Hindlimb muscle (tissue), 1 donor: ENCODE measurements at regions not wholly inside any gene's neighbourhood (a gene's known extent, or its start where the extent isn't known, plus 50 kb on each side); places are given as distances from the start of the nearest gene placed in this dataset.
"Not testable (repeated sequence)": the region's sequence is repeated elsewhere in the genome, so short reads cannot be mapped to it uniquely, and the experiment has no call there.

Experiments
- DNase-seq: peaks from one replicate; pipeline ENCODE4 v3.0.0-alpha.2; 2013

DNA sequence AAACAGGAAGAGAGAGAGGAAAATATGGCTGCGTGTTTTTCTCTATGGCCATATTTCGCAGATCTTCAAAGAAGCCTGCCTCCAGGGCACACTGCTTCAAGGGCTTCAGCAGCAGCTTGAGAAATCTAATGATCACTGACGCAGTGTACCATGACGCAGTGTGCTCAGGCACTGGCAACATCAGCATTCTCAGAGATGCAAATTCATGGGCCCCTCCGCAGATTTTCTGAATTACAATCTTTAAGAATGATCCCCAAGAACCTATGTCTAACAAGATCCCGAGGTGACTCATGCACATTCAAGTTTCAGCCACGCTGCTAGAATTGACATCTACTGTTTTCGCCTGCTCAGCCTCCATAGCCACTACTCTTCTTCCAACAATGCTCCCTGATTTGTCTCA, 143.9 kb upstream of the ZNF366 start:
- no peak for DNase-seq

DNA sequence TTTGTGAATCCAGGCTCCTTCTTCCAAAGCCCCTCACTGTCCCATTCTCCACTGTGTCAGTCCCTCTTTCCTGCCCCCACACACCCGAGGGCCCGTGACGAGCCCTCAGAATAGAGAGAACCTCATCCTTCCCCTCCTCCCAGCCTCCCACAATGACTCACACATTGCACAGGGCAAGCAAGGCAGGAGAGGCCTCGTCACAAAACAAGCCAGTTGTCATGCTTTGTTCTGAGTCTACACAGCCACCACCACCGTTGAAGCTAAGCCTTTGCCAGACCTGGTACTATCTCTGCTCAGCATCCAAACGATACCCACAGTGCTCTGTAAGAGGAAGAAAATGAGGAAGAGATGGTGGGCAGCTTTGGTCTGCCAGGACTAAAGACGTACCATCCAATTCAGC, 142.2 kb upstream of the ZNF366 start:
- no peak for DNase-seq

DNA sequence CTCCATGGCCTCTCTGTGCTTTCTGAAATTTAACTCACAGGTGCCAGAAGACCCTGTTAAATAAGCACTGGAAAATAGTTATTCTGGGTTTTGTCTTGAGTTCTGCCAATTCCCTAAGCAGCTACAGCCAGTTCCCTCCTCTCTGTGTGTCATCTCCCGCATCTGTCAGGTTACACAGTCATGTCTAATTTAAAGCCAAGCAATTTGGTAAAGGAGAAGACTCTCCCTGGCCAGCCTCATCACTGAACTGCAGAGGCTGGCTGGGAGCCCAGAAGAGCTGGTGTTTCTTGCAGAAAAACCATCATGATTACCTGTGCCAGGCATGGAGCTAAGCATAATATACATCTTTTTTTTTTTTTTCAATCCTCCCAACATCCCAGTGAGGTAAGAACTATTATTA, 141.3 kb upstream of the ZNF366 start:
- DNase-seq, result peak; percentile 59

DNA sequence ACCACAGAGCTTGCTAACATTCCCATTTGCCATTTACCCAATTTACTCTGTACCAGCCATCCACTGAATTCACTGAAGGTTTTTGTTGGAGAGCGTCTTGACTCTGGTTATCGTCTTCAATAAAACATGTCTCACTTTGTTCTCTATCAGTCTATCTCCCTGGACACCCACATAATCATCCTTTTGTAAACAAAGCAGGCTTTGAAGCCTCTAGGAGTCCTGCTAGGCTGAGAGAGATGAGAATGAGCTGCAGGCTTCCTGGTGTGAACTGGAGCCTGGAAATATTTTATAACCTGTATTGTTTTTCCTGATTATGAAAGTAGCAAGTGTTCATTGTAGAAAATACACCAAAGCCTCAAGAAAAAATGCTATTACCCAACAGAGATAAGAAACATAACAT, 140.6 kb upstream of the ZNF366 start:
- DNase-seq, result no peak

DNA sequence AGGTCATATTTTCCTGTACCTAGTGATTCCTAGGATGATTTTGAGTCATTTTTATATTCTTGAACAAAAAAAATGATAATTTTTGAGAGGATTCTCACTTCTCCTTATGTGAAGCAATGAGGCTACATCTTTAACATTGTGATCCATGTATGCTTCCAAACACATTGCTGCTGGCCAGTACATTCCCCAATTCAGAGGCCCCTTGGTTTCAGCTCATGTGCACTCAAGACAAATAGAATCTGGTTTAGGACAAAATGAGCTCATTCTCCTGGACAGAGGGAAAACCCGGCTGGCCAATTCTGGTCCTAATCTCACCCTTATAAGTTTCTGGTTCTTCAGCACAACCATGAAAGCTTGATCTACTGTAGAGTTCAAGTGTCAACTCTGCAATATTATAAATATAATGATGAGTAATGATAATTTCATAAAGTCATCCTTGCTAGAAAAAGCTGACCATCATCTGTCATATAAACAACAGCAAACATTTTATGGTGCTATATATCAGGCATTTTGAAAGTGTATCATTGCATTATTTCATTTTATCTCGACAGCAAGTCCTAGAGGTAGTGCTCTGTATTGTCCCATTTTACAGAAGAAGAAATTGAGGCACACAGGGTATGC, 139.1 kb upstream of the ZNF366 start:
- DNase-seq, result no peak

DNA sequence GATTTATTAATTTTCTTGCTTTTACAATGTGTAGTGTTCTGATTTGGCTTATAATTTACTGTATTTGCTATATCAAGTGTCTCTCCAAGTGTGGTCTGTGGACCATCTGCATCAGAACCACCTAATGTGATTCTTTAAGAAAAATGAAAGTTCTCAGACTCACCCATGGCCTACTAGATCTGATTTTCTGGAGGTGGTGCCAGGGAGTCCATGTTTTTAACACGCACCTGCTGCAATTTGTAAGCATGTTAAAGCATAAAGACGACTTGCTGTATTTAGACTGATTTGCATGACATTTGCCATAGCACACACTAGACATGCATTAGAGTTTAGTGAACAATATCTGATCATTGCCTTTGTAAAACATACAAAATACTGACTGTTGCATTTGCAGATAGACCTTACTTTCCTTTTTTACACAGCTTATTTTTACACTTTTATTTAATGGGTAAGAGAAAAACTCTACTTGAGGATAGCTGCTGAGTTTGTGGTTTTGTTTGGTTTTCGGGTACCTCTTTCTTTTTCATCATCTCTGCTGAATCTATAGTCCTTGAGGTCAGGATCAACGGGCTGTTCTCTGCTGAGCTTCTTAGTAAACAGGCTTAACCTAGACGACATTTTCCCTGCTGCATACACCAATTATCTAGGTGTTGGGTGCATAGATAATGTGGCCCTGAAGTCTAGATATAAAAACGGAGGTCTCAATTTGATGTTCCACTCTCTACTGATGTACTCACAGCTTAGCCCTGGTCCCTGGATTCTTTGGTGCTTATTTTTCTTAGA, 138.0 kb upstream of the ZNF366 start:
- no peak for DNase-seq

DNA sequence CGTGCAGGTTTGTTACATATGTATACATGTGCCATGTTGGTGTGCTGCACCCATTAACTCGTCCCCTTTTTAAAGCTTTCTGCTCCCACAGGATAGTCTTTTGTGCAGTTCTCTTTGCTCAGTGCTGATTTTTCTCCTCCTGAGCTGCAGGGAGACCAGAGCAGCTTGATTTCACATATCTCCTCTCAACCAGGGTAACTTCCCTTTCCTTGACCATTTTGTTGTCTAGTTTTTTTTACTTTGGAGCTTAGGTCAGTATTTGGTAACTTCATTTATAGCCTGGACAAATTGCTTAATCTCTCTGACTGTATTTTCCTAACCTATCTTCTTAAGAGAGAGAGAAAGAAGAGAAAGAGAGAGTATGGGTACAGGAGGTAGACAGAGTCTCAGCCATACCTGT, 137.1 kb upstream of the ZNF366 start:
- DNase-seq, result no peak

DNA sequence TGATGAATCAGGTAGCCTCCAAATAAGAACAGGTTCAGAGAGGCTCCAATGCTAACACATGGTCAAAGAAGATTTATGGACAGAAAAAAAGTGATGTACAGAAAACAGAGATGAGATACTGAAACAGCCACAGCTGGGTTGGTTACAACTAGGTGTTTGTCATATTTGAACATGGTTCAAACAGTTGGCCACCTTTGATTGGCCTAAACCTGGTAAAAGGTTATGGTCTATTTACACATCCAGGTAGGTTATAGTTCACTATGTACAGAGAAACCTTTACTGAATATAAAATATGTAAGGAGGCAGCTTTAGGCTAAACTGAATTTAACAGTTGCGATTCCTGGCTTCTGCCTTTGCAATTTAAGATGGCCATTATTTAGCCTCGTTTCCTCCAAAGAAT, 134.0 kb upstream of the ZNF366 start:
- no peak for DNase-seq

DNA sequence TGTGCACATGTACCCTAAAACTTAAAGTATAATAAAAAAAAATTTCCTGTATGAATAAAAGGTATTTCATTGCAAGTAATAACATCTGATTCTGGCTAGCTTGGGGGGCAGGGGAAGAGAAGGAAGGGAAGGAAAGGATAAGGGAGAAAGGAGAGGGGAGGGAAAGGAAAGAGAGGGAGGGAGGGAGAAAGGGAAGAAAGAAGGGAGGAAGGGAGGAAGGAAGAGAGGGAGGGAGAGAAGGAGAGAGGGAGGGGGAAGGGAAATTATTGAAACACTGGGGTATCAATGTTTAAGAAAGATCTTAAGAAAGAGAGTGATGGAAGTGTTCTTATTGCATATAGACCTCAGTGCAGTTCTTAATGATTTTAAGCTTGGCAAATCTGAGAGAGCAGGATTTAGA, 129.8 kb upstream of the ZNF366 start:
- DNase-seq, result no peak

DNA sequence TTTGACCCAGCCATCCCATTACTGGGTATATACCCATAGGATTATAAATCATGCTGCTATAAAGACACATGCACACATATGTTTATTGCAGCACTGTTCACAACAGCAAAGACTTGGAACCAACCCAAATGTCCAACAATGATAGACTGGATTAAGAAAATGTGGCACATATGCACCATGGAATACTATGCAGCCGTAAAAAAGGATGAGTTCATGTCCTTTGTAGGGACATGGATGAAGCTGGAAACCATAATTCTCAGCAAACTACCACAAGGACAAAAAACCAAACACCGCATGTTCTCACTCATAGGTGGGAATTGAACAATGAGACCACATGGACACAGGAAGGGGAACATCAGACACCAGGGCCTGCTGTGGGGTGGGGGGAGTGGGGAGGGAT, 129.4 kb upstream of the ZNF366 start:
- not testable (repeated sequence) for DNase-seq

DNA sequence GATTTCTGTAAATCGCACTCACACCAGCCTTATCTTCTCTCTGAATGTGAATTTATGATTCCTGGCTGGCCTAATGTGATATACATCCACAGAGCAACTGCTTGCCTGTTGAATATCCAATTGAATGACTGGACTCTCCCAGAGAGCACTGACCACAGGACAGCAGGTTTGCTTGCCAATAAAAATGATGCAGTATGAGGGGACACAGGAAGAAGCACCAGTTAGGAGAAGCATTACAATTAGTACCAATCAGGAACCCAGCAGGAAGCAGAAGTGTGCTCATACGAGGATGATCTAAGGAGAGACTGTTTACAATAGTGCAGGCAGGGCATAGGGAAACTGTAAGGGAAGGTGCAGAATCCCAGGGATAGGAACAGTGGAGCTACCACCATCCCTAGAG, 127.2 kb upstream of the ZNF366 start:
- no peak for DNase-seq

DNA sequence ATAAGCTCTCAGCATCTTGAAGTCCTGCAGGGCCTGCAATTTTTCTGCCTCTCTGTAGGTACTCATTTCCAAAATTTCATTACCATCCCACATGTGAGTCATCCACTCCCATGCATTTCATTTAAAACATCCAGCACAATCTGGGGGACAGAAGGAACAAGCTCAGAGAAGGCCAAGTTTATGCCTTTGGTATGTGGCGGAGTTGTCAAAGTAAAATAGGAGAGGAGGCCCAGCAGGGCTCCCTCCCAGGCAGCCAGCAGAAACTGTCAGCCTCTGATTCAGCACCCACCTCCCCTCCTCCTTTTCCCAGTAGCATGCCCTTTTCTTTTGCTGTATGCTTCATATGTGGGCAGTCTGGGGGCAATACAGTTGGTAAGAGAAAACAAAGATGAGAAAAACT, 126.4 kb upstream of the ZNF366 start:
- DNase-seq, result no peak

DNA sequence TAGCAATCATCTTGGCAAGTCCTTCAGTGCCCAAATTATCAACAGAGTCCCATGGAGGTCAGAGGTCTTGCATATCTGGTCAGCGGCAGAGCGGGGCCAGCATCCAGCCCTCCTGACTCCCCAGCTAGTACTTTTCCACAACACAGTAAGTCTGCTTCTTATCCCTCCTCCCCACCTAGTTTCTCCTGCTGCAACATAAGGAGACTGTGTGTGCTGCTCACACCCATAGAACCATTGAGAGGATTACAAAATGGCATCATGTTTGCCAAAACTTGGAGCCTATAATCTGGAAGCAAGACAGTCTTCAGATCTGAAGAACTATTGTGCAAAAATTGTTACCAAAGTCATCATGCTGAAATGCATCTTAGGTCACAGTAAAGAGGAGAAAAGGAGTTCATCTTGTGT, 125.8 kb upstream of the ZNF366 start:
- DNase-seq, result no peak

DNA sequence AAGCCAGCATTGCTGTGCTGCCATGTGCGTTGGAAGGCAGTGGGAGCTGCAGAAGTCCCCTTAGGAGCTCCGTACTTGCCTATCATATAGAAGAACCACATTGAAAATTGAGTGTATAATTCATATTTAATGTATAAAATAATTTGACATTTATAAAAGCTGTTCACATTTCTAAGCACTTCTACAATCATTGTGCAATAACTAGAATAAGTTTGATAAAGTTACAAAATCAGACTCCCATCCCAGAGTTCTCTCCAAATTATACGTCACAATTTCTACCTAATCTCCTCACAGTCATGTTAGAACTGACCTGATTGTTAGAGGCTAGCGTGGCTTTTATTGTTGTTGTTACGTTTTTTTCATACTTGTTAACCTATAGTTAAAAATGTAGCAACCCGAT, 123.5 kb upstream of the ZNF366 start:
- no peak for DNase-seq

DNA sequence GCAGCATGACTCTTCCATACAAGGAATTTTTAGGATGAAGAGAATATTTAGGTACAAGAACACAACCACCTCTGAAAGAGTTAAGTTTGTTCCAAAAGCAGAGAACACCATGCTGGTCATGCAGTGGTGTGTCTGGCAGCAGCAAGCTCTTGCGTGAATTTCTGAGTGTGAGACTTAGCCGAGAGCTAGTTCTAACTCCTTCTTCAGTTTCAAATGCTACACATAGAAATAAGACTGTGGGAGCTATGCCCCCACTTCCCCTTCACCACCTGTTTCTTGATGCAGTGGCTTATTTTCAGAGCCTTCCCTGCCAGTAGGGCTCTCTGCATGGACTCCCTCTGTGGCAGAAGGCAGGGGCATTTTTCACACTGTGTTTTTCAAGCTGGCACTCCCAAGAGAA, 122.9 kb upstream of the ZNF366 start:
- DNase-seq, result no peak

DNA sequence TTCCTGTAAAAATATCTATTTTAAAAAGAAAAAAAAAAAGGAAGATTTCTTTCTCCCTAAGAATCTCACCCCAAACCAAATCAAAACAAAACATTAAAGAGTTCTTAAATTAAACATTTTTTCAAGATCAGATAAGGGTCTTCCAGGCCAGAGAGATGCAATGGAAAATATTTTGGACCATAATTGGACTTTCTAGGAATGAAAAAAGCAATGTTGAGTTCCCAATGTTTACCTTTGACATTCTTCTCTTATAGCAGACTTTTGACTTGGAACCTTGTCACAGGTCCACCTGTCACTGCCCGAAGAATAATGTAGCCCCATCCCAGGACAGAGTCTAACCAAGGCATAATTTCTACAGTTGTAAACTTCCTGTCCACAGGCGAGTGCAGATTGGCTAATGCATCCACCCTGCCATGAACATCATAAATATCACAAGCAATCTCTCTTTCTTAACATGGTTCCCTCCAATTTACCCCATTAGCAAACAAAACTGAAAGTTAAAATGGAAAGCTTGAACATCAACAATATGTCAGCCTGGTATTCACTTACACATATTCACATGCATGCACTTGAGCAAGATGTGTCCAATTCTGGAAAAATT, 121.7 kb upstream of the ZNF366 start:
- no peak for DNase-seq

DNA sequence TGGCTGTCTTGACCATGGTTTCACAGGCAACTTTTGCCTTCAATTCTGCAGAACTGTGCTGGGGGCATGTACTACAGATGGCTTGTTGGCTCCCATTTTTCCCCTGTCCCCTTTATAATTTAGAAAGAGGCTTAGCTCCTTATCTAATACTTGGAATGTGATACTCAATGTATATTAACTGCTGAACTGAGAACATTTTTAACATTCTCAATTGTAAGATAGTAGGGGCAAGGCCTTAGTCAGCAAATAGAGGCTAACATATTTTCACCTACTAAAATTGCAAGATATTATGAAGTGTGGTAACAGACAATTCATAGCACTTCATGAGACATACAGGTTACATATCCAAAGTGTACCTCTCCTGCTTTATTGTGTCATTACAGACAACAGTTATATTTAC, 118.1 kb upstream of the ZNF366 start:
- no peak for DNase-seq

DNA sequence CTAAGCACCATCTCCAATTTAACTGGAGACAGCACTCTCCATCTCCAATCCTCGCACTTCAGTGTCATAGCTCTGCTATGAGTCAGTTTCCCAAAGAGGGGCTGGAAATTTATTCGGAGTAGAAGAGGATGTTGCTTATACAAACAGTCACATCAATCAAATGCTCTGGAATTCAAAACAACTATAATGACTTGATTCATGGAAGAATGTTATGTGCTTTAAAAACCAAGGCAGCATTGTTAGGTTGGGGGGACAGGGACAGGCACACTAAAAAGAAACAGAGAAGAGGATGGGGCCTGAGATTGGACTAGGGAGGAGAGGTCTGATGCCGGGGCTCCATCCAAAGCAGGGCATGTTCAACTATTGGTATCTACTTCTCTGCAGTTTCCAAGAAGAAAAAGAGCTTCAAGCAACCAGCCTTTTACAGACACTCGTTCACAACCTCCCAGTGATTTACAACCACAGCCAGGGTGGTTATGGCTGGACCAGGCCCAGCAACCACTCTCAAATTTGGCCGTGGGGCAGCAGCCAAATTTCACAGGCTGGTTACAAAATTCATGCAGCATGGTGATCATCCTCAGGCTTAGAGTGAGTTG, 117.5 kb upstream of the ZNF366 start:
- no peak for DNase-seq

DNA sequence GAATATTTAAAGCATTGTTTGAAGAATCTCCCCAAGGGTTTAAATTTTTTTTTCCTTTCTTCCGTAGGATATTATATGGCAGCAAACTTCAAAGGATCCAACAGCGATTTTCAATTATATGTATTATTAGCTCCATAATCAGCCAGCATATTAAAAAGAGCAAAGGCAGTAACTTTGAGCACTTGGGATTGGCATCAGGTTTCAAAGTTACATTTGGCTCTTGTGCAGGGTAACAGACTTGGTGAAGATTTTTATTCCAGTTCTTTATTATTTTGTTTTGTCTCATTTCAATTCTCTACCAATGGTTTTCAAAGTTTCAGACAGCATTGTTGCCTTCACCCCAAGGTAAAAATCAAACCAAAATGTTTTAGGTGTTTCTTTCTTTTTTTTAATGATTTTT, 116.7 kb upstream of the ZNF366 start:
- no peak for DNase-seq

DNA sequence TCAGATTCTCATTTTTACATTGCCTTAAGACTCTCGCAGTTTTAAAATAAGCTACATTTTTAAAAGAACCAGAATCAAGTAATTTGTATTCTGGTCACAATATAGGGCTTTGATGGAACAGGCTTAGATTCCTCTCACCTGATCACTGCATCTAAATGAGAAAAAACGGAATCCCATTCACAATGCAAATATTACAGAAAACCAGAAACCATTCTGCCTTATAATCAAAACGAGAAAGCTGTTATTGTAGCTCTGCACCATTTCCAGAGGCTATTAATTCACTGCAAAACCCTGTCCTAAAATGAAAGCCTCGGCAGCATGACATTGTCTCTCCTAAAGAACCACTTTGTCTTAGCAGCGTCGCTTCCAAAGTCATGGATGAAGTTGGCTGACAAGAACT, 116.1 kb upstream of the ZNF366 start:
- no peak for DNase-seq

DNA sequence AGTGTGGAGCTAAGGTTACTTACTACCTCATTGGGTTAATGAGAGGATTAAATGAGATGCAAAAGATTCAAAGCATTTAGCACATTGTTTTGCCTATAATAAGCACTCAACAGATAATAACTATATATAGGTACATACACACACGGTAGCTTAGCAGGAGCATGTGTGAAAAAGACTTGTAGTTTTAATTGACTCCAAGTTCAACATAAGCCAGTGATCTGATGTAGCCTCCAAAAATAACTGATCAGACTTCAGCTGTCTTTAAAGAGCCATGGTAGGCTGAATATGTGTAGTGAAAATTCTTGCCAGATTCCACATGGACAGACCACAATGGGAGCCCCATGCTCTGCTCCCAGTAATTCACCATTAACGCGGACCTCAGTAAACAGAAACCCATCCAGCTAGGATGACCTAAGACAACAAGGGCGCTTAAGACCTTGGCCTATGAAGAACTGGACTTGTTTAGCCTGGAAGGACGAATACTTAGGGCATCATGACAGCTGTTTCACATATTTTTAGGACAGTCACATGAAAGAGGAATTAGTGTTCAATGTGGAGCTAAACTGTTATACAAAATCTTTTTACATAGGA, 115.1 kb upstream of the ZNF366 start:
- DNase-seq, result no peak

DNA sequence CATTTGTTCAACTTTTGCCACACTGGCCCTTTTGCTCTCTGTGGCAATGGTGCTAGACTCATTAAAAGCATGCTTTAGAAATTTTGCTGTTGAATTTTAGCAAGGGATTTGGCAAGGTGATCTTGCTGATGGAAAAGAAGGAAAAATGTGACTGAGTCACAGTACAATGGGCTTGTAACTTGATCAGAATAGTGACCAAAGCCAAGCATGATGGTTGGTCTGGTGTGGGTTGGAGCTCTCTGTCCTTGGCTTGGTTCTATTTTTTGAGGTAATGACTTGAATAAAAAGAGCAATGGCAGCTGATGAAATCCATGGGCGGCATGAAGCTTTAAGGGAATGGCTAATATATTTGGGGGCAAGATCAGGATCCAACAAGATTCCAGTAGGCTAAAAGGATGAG, 114.4 kb upstream of the ZNF366 start:
- DNase-seq, result no peak

DNA sequence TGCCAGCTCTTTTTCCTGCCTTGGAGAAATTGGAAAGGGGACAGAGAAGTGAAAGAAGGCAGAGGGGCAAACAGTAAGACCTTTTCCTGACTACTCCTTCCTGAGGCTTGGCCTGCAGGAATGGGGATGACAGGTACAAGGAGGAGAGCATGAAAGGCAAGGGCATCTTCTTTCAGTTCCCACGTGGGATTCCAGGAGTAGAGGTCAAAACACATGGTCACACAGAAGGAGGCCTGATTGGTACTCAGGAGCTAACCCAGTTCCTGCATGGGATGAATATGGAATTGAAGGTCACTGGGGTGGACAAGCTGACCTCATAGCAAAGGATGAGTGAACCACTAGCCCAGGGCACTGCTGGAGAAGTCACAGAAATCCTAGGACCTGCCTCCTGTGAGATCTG, 112.5 kb upstream of the ZNF366 start:
- DNase-seq, result no peak

DNA sequence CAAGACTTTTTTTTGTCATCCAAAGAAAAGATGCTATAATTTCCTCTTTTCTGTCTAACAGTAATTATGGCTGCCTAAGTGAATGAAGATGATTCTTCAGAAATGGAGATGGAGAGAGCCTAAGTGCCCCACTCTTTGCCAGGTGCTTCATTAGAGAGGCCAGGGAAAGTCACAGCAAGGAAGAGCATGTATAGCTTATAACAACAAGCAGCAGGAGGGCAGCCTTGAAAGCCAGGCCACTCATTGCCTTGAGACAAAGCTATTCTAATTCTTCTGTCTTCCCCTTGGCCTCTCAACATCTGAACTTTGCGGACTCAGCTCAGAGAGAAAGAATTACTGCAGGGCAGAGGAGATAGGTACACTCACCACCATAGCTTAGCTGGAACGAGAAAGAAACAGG, 112.0 kb upstream of the ZNF366 start:
- no peak for DNase-seq
